Loucy (cell line): ENCODE measurements at regions not wholly inside any gene's neighbourhood (a gene's known extent, or its start where the extent isn't known, plus 50 kb on each side); places are given as distances from the start of the nearest gene placed in this dataset.

Experiments used
- CTCF ChIP-seq: fragments of 200-600 bp; sonication (generic); conservative IDR thresholded peaks from 2 replicates; pipeline ENCODE4 v1.5.1; 2014; ENCODE audit warnings: mild to moderate bottlenecking, antibody characterized with exemption, low read length
- EZH2phosphoT487 ChIP-seq: fragments of 200-600 bp; IDR thresholded peaks from 2 replicates; pipeline ENCODE4 v1.6.1; 2018; ENCODE audit warnings: antibody characterized with exemption, mild to moderate bottlenecking, moderate library complexity, borderline replicate concordance

- TF ChIP-seq CTCF (no peak), EZH2phosphoT487 (no peak)
Measured at GRCh38 chr14:34340025-34340625, 121.9 kb downstream of the SPTSSA start.
